H1 (cell line): ENCODE measurements at regions not wholly inside any gene's neighbourhood (a gene's known extent, or its start where the extent isn't known, plus 50 kb on each side); places are given as distances from the start of the nearest gene placed in this dataset.

Source experiments
- CBX8 ChIP-seq: fragments of 300-800, 300-1000 bp; sonication (generic); IDR thresholded peaks from 2 replicates; pipeline ENCODE4 v1.7.1; 2016; ENCODE audit warnings: low read depth, low read length, borderline replicate concordance
- EGR1 ChIP-seq: IDR thresholded peaks from 2 replicates; pipeline ENCODE4 v1.6.1; 2011; ENCODE audit warnings: low read depth, low read length, borderline replicate concordance
- EP300 ChIP-seq, 2 experiments: IDR thresholded peaks; 1 replicate in 1 of 2; 2 replicates in 1 of 2; pipeline ENCODE4 v1.6.1; 2011 to 2012; ENCODE audit warnings: low read depth in 2 of 2, low read length in 2 of 2, mild to moderate bottlenecking in 2 of 2, borderline replicate concordance in 1 of 2, inconsistent platforms in 1 of 2, moderate library complexity in 1 of 2
- EZH2 ChIP-seq: fragments of 200-600 bp; sonication (generic); IDR thresholded peaks from 2 replicates; pipeline ENCODE4 v1.7.1; 2012; ENCODE audit warnings: low read depth, mild to moderate bottlenecking, moderate library complexity, low read length, inconsistent platforms; ENCODE audit not compliant: severe bottlenecking
- GABPA ChIP-seq: IDR thresholded peaks from 2 replicates; pipeline ENCODE4 v1.6.1; 2011; ENCODE audit warnings: mild to moderate bottlenecking, low read length, moderate library complexity, borderline replicate concordance; ENCODE audit not compliant: insufficient read depth
- MAFK ChIP-seq: IDR thresholded peaks from 2 replicates; pipeline ENCODE4 v1.6.1; 2012; ENCODE audit warnings: low read depth, mild to moderate bottlenecking, improper control_type of control experiment, low read length
- POLR2A ChIP-seq, 2 experiments: IDR thresholded peaks; 1 replicate in 1 of 2; 2 replicates in 1 of 2; pipeline ENCODE4 v1.6.1; 2011; ENCODE audit warnings: low read depth in 2 of 2, low read length in 2 of 2, mild to moderate bottlenecking in 2 of 2; ENCODE audit errors: control extremely low read depth in 1 of 2
- RAD21 ChIP-seq, 2 experiments: IDR thresholded peaks in 1 of 2; conservative IDR thresholded peaks in 1 of 2; 2 replicates each; pipeline ENCODE4 v1.6.1; 2011; ENCODE audit warnings: low read depth in 2 of 2, low read length in 2 of 2, improper control_type of control experiment in 1 of 2, inconsistent platforms in 1 of 2, mild to moderate bottlenecking in 1 of 2, moderate library complexity in 1 of 2
- SUZ12 ChIP-seq: fragments of 200-600 bp; sonication (generic); IDR thresholded peaks from 2 replicates; pipeline ENCODE4 v1.6.1; 2012; ENCODE audit warnings: mild to moderate bottlenecking, inconsistent platforms, low read length, moderate library complexity, mixed read lengths
- ZNF274 ChIP-seq: IDR thresholded peaks from 2 replicates; pipeline ENCODE4 v1.7.0; 2012; ENCODE audit warnings: low read length, borderline replicate concordance; ENCODE audit errors: extremely low read depth
- TF ChIP-seq, protein P1 (sequence below), 3 experiments: IDR thresholded peaks; 1 replicate in 2 of 3; 2 replicates in 1 of 3; pipeline versions ENCODE4 v1.5.1 to v1.6.1; 2011; ENCODE audit warnings: low read length in 3 of 3, mild to moderate bottlenecking in 3 of 3, inconsistent platforms in 2 of 3, low read depth in 1 of 3, moderate library complexity in 1 of 3; ENCODE audit not compliant: insufficient read depth in 1 of 3; ENCODE audit errors: control extremely low read depth in 1 of 3
- TF ChIP-seq, protein P2 (sequence below): IDR thresholded peaks from 2 replicates; pipeline ENCODE4 v1.6.1; 2012; ENCODE audit warnings: inconsistent platforms

DNA sequence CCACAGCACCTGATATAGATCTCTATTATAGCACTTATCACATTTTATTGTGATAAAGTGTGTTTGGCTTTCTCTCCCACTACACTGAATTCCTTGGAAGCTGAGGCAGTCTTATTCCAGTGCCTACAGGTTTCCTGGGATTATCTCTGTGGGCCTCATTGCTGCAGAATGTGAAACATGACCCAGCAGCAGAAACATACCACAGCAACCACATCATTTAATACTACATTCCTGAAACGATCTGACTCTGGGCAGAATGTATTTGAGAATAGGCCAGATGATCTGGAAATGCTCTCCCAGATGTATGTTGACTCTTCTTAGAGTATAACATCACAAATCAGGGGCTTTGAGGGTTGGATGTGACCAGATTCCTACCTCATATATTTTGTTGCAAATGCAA, 323.5 kb upstream of the TANK start:
- TF ChIP-seq EZH2, result no peak
- TF ChIP-seq MAFK, result no peak
- TF ChIP-seq, protein P1, sequence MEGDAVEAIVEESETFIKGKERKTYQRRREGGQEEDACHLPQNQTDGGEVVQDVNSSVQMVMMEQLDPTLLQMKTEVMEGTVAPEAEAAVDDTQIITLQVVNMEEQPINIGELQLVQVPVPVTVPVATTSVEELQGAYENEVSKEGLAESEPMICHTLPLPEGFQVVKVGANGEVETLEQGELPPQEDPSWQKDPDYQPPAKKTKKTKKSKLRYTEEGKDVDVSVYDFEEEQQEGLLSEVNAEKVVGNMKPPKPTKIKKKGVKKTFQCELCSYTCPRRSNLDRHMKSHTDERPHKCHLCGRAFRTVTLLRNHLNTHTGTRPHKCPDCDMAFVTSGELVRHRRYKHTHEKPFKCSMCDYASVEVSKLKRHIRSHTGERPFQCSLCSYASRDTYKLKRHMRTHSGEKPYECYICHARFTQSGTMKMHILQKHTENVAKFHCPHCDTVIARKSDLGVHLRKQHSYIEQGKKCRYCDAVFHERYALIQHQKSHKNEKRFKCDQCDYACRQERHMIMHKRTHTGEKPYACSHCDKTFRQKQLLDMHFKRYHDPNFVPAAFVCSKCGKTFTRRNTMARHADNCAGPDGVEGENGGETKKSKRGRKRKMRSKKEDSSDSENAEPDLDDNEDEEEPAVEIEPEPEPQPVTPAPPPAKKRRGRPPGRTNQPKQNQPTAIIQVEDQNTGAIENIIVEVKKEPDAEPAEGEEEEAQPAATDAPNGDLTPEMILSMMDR (IDR thresholded peaks at IDR 0.05; ENCODE audit: control extremely low read depth in 1 of 3, insufficient read depth in 1 of 3, low read depth in 1 of 3, low read length in 3 of 3), result no peak
- TF ChIP-seq CBX8, result no peak
- no peak for TF ChIP-seq EGR1
- no peak for TF ChIP-seq SUZ12
- no peak for TF ChIP-seq GABPA
- TF ChIP-seq, protein P2, sequence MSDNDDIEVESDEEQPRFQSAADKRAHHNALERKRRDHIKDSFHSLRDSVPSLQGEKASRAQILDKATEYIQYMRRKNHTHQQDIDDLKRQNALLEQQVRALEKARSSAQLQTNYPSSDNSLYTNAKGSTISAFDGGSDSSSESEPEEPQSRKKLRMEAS, result no peak
- TF ChIP-seq POLR2A (IDR thresholded peaks at IDR 0.05; ENCODE audit: control extremely low read depth in 1 of 2, low read depth in 2 of 2, low read length in 2 of 2), result no peak
- no peak for TF ChIP-seq RAD21 (IDR thresholded peaks at IDR 0.05 in 1 of 2, conservative IDR thresholded peaks at IDR 0.05 in 1 of 2; ENCODE audit: low read depth in 2 of 2, low read length in 2 of 2)
- TF ChIP-seq EP300 (IDR thresholded peaks at IDR 0.05; ENCODE audit: borderline replicate concordance in 1 of 2, low read depth in 2 of 2, low read length in 2 of 2), result no peak
- no peak for TF ChIP-seq ZNF274
